ENCODE measurements at regions not wholly inside any gene's neighbourhood (a gene's known extent, or its start where the extent isn't known, plus 50 kb on each side); places are given as distances from the start of the nearest gene placed in this dataset.

DNA sequence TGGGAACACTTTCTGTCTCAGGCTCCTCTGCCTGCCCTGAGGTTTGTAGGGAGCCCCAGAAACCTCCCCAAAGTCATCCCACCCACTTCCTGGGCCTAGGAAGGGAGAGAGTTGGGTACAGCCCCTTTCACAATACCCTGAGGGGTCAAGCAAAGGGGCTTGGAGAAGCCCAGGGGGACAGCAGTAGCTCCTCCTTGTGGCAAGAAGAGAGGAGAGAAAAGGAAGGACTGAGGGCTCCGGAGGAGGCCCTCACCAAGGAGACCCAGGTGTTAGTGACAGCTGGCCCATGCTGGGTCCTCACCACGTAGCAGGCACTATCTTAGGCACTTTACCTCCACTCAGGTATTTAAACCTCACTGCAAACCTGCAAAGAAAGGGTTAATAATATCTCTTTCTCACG is 112.8 kb downstream of the IRX5 start:
- TF ChIP-seq, protein P1, sequence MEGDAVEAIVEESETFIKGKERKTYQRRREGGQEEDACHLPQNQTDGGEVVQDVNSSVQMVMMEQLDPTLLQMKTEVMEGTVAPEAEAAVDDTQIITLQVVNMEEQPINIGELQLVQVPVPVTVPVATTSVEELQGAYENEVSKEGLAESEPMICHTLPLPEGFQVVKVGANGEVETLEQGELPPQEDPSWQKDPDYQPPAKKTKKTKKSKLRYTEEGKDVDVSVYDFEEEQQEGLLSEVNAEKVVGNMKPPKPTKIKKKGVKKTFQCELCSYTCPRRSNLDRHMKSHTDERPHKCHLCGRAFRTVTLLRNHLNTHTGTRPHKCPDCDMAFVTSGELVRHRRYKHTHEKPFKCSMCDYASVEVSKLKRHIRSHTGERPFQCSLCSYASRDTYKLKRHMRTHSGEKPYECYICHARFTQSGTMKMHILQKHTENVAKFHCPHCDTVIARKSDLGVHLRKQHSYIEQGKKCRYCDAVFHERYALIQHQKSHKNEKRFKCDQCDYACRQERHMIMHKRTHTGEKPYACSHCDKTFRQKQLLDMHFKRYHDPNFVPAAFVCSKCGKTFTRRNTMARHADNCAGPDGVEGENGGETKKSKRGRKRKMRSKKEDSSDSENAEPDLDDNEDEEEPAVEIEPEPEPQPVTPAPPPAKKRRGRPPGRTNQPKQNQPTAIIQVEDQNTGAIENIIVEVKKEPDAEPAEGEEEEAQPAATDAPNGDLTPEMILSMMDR (IDR thresholded peaks at IDR 0.05), result no peak
- no peak for TF ChIP-seq EP300 (IDR thresholded peaks at IDR 0.05)
- no peak for TF ChIP-seq POLR2A (IDR thresholded peaks at IDR 0.05)
